Liver (tissue), 8 donors: ENCODE measurements at regions not wholly inside any gene's neighbourhood (a gene's known extent, or its start where the extent isn't known, plus 50 kb on each side); places are given as distances from the start of the nearest gene placed in this dataset.
"Not testable (repeated sequence)": the region's sequence is repeated elsewhere in the genome, so short reads cannot be mapped to it uniquely, and the experiment has no call there.

Source experiments
- DNase-seq: peaks from one replicate; pipeline ENCODE4 v3.0.0-alpha.2; 2017; ENCODE audit warnings: low spot score
- H3K27ac ChIP-seq, 2 donors: one replicate each; pipeline ENCODE4 v1.7.0; 2013; ENCODE audit warnings: inconsistent platforms in 2 of 2, low read length in 2 of 2, control low read depth in 1 of 2, low read depth in 1 of 2, mild to moderate bottlenecking in 1 of 2
- H3K27me3 ChIP-seq, 4 donors: one replicate each; pipeline versions ENCODE4 v1.6.1 to v1.7.0; 2013; ENCODE audit warnings: low read length in 3 of 4, inconsistent platforms in 1 of 4, mild to moderate bottlenecking in 1 of 4, moderate library complexity in 1 of 4; ENCODE audit not compliant: control insufficient read depth in 4 of 4, insufficient read depth in 4 of 4
- H3K36me3 ChIP-seq, 4 donors: one replicate each; pipeline versions ENCODE4 v1.6.1 to v1.7.0; 2013; ENCODE audit warnings: low read length in 3 of 4, mild to moderate bottlenecking in 3 of 4, low read depth in 1 of 4, moderate library complexity in 1 of 4; ENCODE audit not compliant: control insufficient read depth in 4 of 4, insufficient read depth in 3 of 4
- H3K4me1 ChIP-seq, 4 donors: one replicate each; pipeline versions ENCODE4 v1.6.1 to v1.7.0; 2013; ENCODE audit warnings: low read length in 3 of 4, mild to moderate bottlenecking in 3 of 4, moderate library complexity in 1 of 4; ENCODE audit not compliant: control insufficient read depth in 4 of 4, insufficient read depth in 4 of 4
- H3K4me3 ChIP-seq, 3 donors: one replicate each; pipeline versions ENCODE4 v1.6.1 to v1.7.0; 2013; ENCODE audit warnings: low read length in 3 of 3, control low read depth in 1 of 3, low read depth in 1 of 3, mild to moderate bottlenecking in 1 of 3
- H3K9ac ChIP-seq, 2 donors: one replicate each; pipeline ENCODE4 v1.7.0; 2013; ENCODE audit warnings: low read length in 2 of 2, mild to moderate bottlenecking in 2 of 2, moderate library complexity in 2 of 2, control low read depth in 1 of 2, low read depth in 1 of 2
- H3K9me3 ChIP-seq, 4 donors: one replicate each; pipeline versions ENCODE4 v1.6.1 to v1.7.0; 2013; ENCODE audit warnings: low read length in 3 of 4; ENCODE audit not compliant: control insufficient read depth in 4 of 4
- ATF3 ChIP-seq: IDR thresholded peaks from 2 replicates; pipeline ENCODE4 v1.6.1; 2016; ENCODE audit warnings: antibody characterized with exemption
- CTCF ChIP-seq: fragments of 150-350 bp; IDR thresholded peaks from 2 replicates; pipeline ENCODE4 v1.5.1; 2017; ENCODE audit warnings: improper control_type of control experiment, low read depth, low read length; ENCODE audit not compliant: missing input control
- EGR1 ChIP-seq, 2 donors: IDR thresholded peaks; 2 replicates each; pipeline ENCODE4 v1.6.1; 2016 to 2018; ENCODE audit warnings: antibody characterized with exemption in 2 of 2, low read depth in 2 of 2
- FOXA1 ChIP-seq: IDR thresholded peaks from 2 replicates; pipeline ENCODE4 v1.6.1; 2016; ENCODE audit warnings: antibody characterized with exemption
- FOXA2 ChIP-seq: IDR thresholded peaks from 2 replicates; pipeline ENCODE4 v1.6.1; 2016; ENCODE audit warnings: antibody characterized with exemption
- GABPA ChIP-seq, 2 donors: IDR thresholded peaks in 1 of 2; conservative IDR thresholded peaks in 1 of 2; 2 replicates each; pipeline ENCODE4 v1.6.1; 2016; ENCODE audit warnings: antibody characterized with exemption in 2 of 2, mild to moderate bottlenecking in 1 of 2, moderate library complexity in 1 of 2
- HNF4A ChIP-seq, 2 donors: conservative IDR thresholded peaks; 2 replicates each; pipeline ENCODE4 v1.6.1; 2016; ENCODE audit warnings: antibody characterized with exemption in 2 of 2, mild to moderate bottlenecking in 2 of 2
- HNF4G ChIP-seq: IDR thresholded peaks from 2 replicates; pipeline ENCODE4 v1.6.1; 2016; ENCODE audit warnings: antibody characterized with exemption
- MAX ChIP-seq: IDR thresholded peaks from 2 replicates; pipeline ENCODE4 v1.6.1; 2016; ENCODE audit warnings: antibody characterized with exemption
- NR2F2 ChIP-seq: IDR thresholded peaks from 2 replicates; pipeline ENCODE4 v1.6.1; 2016; ENCODE audit warnings: antibody characterized with exemption
- REST ChIP-seq: IDR thresholded peaks from 2 replicates; pipeline ENCODE4 v1.6.1; 2016; ENCODE audit warnings: antibody characterized with exemption, mild to moderate bottlenecking
- RXRA ChIP-seq, 2 donors: IDR thresholded peaks; 2 replicates each; pipeline ENCODE4 v1.6.1; 2017 to 2018; ENCODE audit warnings: antibody characterized with exemption in 2 of 2, mild to moderate bottlenecking in 1 of 2
- SP1 ChIP-seq: IDR thresholded peaks from 2 replicates; pipeline ENCODE4 v1.6.1; 2018; ENCODE audit warnings: antibody characterized with exemption, mild to moderate bottlenecking
- YY1 ChIP-seq: IDR thresholded peaks from 2 replicates; pipeline ENCODE4 v1.6.1; 2016; ENCODE audit warnings: antibody characterized with exemption, mild to moderate bottlenecking
- ZBTB33 ChIP-seq: IDR thresholded peaks from 2 replicates; pipeline ENCODE4 v1.6.1; 2016; ENCODE audit warnings: antibody characterized with exemption
- whole genome bisulfite sequencing: extraction: QIAGEN DNeasy Blood & Tissue Kit; methylation state at CpG from one replicate; pipeline ENCODE4 v1.1.7; 2013; 5-methylcytosine and 5-hydroxymethylcytosine counted together
- donor health status: healthy.
- donor health status: healthy.
- donor health status: healthy.
- donor health status: healthy.
- donor health status: healthy.

- TF ChIP-seq CTCF (no peak), ZBTB33 (no peak), HNF4G (no peak)
Measured at GRCh38 chr21:17119466-17120297, 393.2 kb upstream of the CXADR start (continued).

GRCh38 chr21:17127395-17127794, 385.4 kb upstream of the CXADR start:
- 65% methylated on average over 2 of the region's 2 CpGs for WGBS
- H3K36me3 ChIP-seq, H3K9me3 ChIP-seq, H3K27ac ChIP-seq, DNase-seq, H3K4me3 ChIP-seq, H3K9ac ChIP-seq, H3K4me1 ChIP-seq, H3K27me3 ChIP-seq: not testable (repeated sequence)

- DNase-seq, result no peak
- 57% methylated on average over 5 of the region's 5 CpGs for WGBS
Measured at GRCh38 chr21:17128132-17128531, 384.7 kb upstream of the CXADR start.

More at GRCh38 chr21:17128132-17128531, 384.7 kb upstream of the CXADR start:
- Histone ChIP-seq H3K9ac (no peak overlapping the region), H3K4me1 (no peaks in the 10 kb centered on the region), H3K36me3 (no peaks in the 10 kb centered on the region), H3K27me3 (peaks cover 0 to 3% (median 0%) of the 10 kb centered on the region in 4 donors), H3K9me3 (peaks cover 0 to 2% (median 0%) of the 10 kb centered on the region in 4 donors), H3K27ac (no peak overlapping the region), H3K4me3 (no peak overlapping the region)
- no peak for TF ChIP-seq SP1
- TF ChIP-seq CTCF, result no peak
- no peak for TF ChIP-seq ATF3
- TF ChIP-seq MAX, result no peak
- no peak for TF ChIP-seq HNF4A (conservative IDR thresholded peaks at IDR 0.05)
- TF ChIP-seq FOXA1, result no peak
- TF ChIP-seq NR2F2, result no peak
- no peak for TF ChIP-seq GABPA (IDR thresholded peaks at IDR 0.05 in 1 of 2, conservative IDR thresholded peaks at IDR 0.05 in 1 of 2)
- no peak for TF ChIP-seq HNF4G
- no peak for TF ChIP-seq RXRA (IDR thresholded peaks at IDR 0.05)
- no peak for TF ChIP-seq FOXA2
- TF ChIP-seq YY1, result no peak
- no peak for TF ChIP-seq EGR1 (IDR thresholded peaks at IDR 0.05; ENCODE audit: low read depth in 2 of 2)
- no peak for TF ChIP-seq REST
- no peak for TF ChIP-seq ZBTB33
